ENCODE measurements at regions not wholly inside any gene's neighbourhood (a gene's known extent, or its start where the extent isn't known, plus 50 kb on each side); places are given as distances from the start of the nearest gene placed in this dataset.

- H3K36me3 Mint-ChIP-seq (ENCODE audit: low read depth), result no peaks in the 10 kb centered on the region
- no peaks in the 10 kb centered on the region for H3K27me3 Mint-ChIP-seq (ENCODE audit: low read depth)
- no peak overlapping the region for H3K27ac Mint-ChIP-seq (ENCODE audit: unreplicated experiment)
- H3K9me3 Mint-ChIP-seq (ENCODE audit: low read depth), result peaks cover 6% of the 10 kb centered on the region
- no peak for DNase-seq (ENCODE audit: low spot score)
- no peak overlapping the region for H3K4me3 Mint-ChIP-seq (ENCODE audit: unreplicated experiment)
- TF ChIP-seq CTCF (IDR thresholded peaks at IDR 0.05), result no peak
- no peaks in the 10 kb centered on the region for H3K4me1 Mint-ChIP-seq (ENCODE audit: low read depth)
Observed at GRCh38 chr3:106047221-106047620, 178.4 kb upstream of the CBLB start.

GRCh38 chr3:106048946-106049481 is 180.2 kb upstream of the CBLB start:
- H3K36me3 Mint-ChIP-seq (ENCODE audit: low read depth), result no peaks in the 10 kb centered on the region
- no peaks in the 10 kb centered on the region for H3K27me3 Mint-ChIP-seq (ENCODE audit: low read depth)
- TF ChIP-seq CTCF (IDR thresholded peaks at IDR 0.05), result no peak
- no peak overlapping the region for H3K27ac Mint-ChIP-seq (ENCODE audit: unreplicated experiment)
- H3K9me3 Mint-ChIP-seq (ENCODE audit: low read depth), result peaks cover 6% of the 10 kb centered on the region
- no peaks in the 10 kb centered on the region for H3K4me1 Mint-ChIP-seq (ENCODE audit: low read depth)
- DNase-seq (ENCODE audit: low spot score), result no peak
- H3K4me3 Mint-ChIP-seq (ENCODE audit: unreplicated experiment), result no peak overlapping the region

- no peaks in the 10 kb centered on the region for H3K36me3 Mint-ChIP-seq (ENCODE audit: low read depth)
- no peaks in the 10 kb centered on the region for H3K27me3 Mint-ChIP-seq (ENCODE audit: low read depth)
- no peak overlapping the region for H3K27ac Mint-ChIP-seq (ENCODE audit: unreplicated experiment)
- DNase-seq (ENCODE audit: low spot score), result no peak
- H3K9me3 Mint-ChIP-seq (ENCODE audit: low read depth), result peaks cover 6% of the 10 kb centered on the region
- no peaks in the 10 kb centered on the region for H3K4me1 Mint-ChIP-seq (ENCODE audit: low read depth)
- H3K4me3 Mint-ChIP-seq (ENCODE audit: unreplicated experiment), result no peak overlapping the region
- TF ChIP-seq CTCF (IDR thresholded peaks at IDR 0.05), result no peak
Observed at GRCh38 chr3:106049821-106050220, 181.0 kb upstream of the CBLB start.

GRCh38 chr3:106056931-106057330 is 188.1 kb upstream of the CBLB start:
- H3K27me3 Mint-ChIP-seq (ENCODE audit: low read depth), result no peaks in the 10 kb centered on the region
- no peak overlapping the region for H3K4me3 Mint-ChIP-seq (ENCODE audit: unreplicated experiment)
- no peak overlapping the region for H3K27ac Mint-ChIP-seq (ENCODE audit: unreplicated experiment)
- peaks cover 3% of the 10 kb centered on the region for H3K9me3 Mint-ChIP-seq (ENCODE audit: low read depth)
- no peak for DNase-seq (ENCODE audit: low spot score)
- H3K4me1 Mint-ChIP-seq (ENCODE audit: low read depth), result peaks cover 4% of the 10 kb centered on the region
- TF ChIP-seq CTCF (IDR thresholded peaks at IDR 0.05), result no peak
- no peaks in the 10 kb centered on the region for H3K36me3 Mint-ChIP-seq (ENCODE audit: low read depth)

- Mint-ChIP-seq H3K27me3 (ENCODE audit: low read depth) (no peaks in the 10 kb centered on the region), H3K4me3 (ENCODE audit: unreplicated experiment) (no peak overlapping the region), H3K4me1 (ENCODE audit: low read depth) (peaks cover 4% of the 10 kb centered on the region), H3K36me3 (ENCODE audit: low read depth) (no peaks in the 10 kb centered on the region), H3K27ac (ENCODE audit: unreplicated experiment) (no peak overlapping the region), H3K9me3 (ENCODE audit: low read depth) (peaks cover 10% of the 10 kb centered on the region)
- no peak for TF ChIP-seq CTCF (IDR thresholded peaks at IDR 0.05)
- no peak for DNase-seq (ENCODE audit: low spot score)
Observed at GRCh38 chr3:106058475-106058874, 189.7 kb upstream of the CBLB start.

All from chondrocyte (in vitro differentiated cells).